Neural cell (in vitro differentiated cells): ENCODE measurements at regions not wholly inside any gene's neighbourhood (a gene's known extent, or its start where the extent isn't known, plus 50 kb on each side); places are given as distances from the start of the nearest gene placed in this dataset.
A peak's percentile ranks its signal among the peaks of the same experiment; 100 is the strongest.

Experiments used
- H2AFZ ChIP-seq: fragments of 200-600, 300-800 bp; sonication (generic), shearing (Covaris generic); 2 replicates; pipeline ENCODE4 v1.6.0; 2014; ENCODE audit warnings: low read depth, mild to moderate bottlenecking, antibody characterized with exemption, low read length, moderate library complexity
- H3F3A ChIP-seq: fragments of 200-600 bp; shearing (Covaris generic); 2 replicates; pipeline ENCODE4 v1.6.1; 2016; ENCODE audit warnings: mild to moderate bottlenecking, moderate library complexity, mixed read lengths, antibody characterized with exemption, low read length; ENCODE audit not compliant: insufficient read depth, poor library complexity, severe bottlenecking
- H3K27ac ChIP-seq: fragments of 200-600, 300-800 bp; sonication (generic), shearing (Covaris generic); 2 replicates; pipeline ENCODE4 v1.5.1; 2014; ENCODE audit warnings: mild to moderate bottlenecking, low read length, moderate library complexity
- H3K27me3 ChIP-seq: fragments of 300-800, 200-600 bp; sonication (generic), shearing (Covaris generic); 2 replicates; pipeline ENCODE4 v1.6.0; 2014; ENCODE audit warnings: mild to moderate bottlenecking, low read depth, low read length, moderate library complexity; ENCODE audit not compliant: insufficient read depth
- H3K36me3 ChIP-seq: fragments of 300-800, 200-600 bp; sonication (generic), shearing (Covaris generic); 2 replicates; pipeline ENCODE4 v1.5.1; 2014; ENCODE audit warnings: mild to moderate bottlenecking, antibody characterized with exemption, low read length, moderate library complexity; ENCODE audit not compliant: insufficient read depth
- H3K4me2 ChIP-seq: fragments of 300-800, 200-600 bp; sonication (generic), shearing (Covaris generic); 2 replicates; pipeline ENCODE4 v1.6.0; 2014; ENCODE audit warnings: mild to moderate bottlenecking, low read length
- H3K4me3 ChIP-seq: fragments of 300-800, 200-600 bp; sonication (generic), shearing (Covaris generic); 2 replicates; pipeline ENCODE4 v1.5.1; 2014; ENCODE audit warnings: mild to moderate bottlenecking, low read length, moderate library complexity
- H3K79me2 ChIP-seq: fragments of 200-600 bp; shearing (Covaris generic); replicated peaks from 2 replicates; pipeline ENCODE4 v1.6.0; 2014; ENCODE audit warnings: mild to moderate bottlenecking, low read length, moderate library complexity; ENCODE audit not compliant: insufficient read depth
- H3K9ac ChIP-seq: fragments of 300-800, 200-600 bp; sonication (generic), shearing (Covaris generic); 2 replicates; pipeline ENCODE4 v1.6.1; 2016; ENCODE audit warnings: mild to moderate bottlenecking, low read length, mixed read lengths
- H3K9me2 ChIP-seq: fragments of 200-600 bp; shearing (Covaris generic); 2 replicates; pipeline ENCODE4 v1.6.1; 2016; ENCODE audit warnings: mild to moderate bottlenecking, low read length, mixed read lengths; ENCODE audit not compliant: insufficient read depth
- H3K9me3 ChIP-seq: fragments of 200-600, 300-800 bp; sonication (generic), shearing (Covaris generic); 2 replicates; pipeline ENCODE4 v1.6.1; 2016; ENCODE audit warnings: mild to moderate bottlenecking, mixed run types, low read length, moderate library complexity, mixed read lengths
- H4K20me1 ChIP-seq: fragments of 200-600 bp; shearing (Covaris generic); 2 replicates; pipeline ENCODE4 v1.6.1; 2016; ENCODE audit warnings: mild to moderate bottlenecking, mixed run types; ENCODE audit not compliant: insufficient read depth
- EP300 ChIP-seq: fragments of 450-650 bp; conservative IDR thresholded peaks from 2 replicates; pipeline ENCODE4 v1.6.1; 2014; ENCODE audit warnings: antibody characterized with exemption, mild to moderate bottlenecking, moderate library complexity; ENCODE audit not compliant: poor library complexity, severe bottlenecking
- EZH2 ChIP-seq: fragments of 200-600, 300-800 bp; shearing (Covaris generic), sonication (generic); IDR thresholded peaks from 2 replicates; pipeline ENCODE4 v1.6.1; 2014; ENCODE audit warnings: antibody characterized with exemption, low read length, borderline replicate concordance, mild to moderate bottlenecking; ENCODE audit not compliant: insufficient read depth, poor library complexity, severe bottlenecking
- MXI1 ChIP-seq: fragments of 450-650 bp; conservative IDR thresholded peaks from 2 replicates; pipeline ENCODE4 v1.6.1; 2014; ENCODE audit warnings: antibody characterized with exemption, mild to moderate bottlenecking; ENCODE audit not compliant: poor library complexity, severe bottlenecking
- POLR2AphosphoS5 ChIP-seq: IDR thresholded peaks from 2 replicates; pipeline ENCODE4 v1.6.1; 2012
- RAD21 ChIP-seq: fragments of 450-650 bp; conservative IDR thresholded peaks from 2 replicates; pipeline ENCODE4 v1.6.1; 2014; ENCODE audit warnings: antibody characterized with exemption, mild to moderate bottlenecking, moderate library complexity
- REST ChIP-seq: IDR thresholded peaks from 2 replicates; pipeline ENCODE4 v1.6.1; 2012; ENCODE audit warnings: borderline replicate concordance
- SMC3 ChIP-seq: fragments of 450-650 bp; conservative IDR thresholded peaks from 2 replicates; pipeline ENCODE4 v1.6.1; 2014; ENCODE audit warnings: antibody characterized with exemption, mild to moderate bottlenecking, moderate library complexity; ENCODE audit not compliant: poor library complexity
- TAF1 ChIP-seq: IDR thresholded peaks from 2 replicates; pipeline ENCODE4 v1.6.1; 2012; ENCODE audit warnings: low read depth
- TF ChIP-seq, protein P1 (sequence below): fragments of 450-650 bp; IDR thresholded peaks from 2 replicates; pipeline ENCODE4 v1.5.1; 2014; ENCODE audit warnings: antibody characterized with exemption, mild to moderate bottlenecking, moderate library complexity; ENCODE audit not compliant: poor library complexity, severe bottlenecking

DNA sequence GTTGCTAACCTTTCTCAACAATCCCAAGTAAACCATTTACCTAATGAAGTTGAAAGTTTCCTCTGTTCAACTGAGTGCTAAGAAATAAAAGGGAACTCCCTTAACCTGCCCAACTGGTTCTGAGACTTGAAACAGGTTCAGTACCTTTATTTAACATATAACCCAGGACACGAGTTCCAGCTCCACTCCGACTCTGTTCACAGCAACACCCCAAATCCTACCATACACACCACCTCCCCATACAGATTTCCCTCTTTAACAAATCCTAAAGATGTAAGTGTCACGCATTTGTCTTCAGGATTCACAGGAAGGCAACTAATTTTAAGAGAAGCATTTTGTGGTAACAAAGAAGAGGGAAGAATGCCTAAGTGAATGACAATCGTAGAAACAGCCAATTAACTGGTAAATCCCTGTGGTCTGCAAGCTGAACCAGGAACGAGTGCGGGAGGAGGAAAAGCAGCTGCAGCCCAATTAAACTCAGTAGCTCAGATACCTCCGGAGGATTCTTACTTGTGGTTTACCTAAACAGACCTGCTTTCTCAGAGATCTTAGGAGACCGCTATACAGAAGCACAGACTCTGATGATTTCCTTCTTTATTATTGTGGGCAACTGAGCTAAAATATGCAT is 134.5 kb upstream of the MAGI3 start:
- H3K9me2 ChIP-seq, result no peaks in the 10 kb centered on the region
- no peaks in the 10 kb centered on the region for H3K79me2 ChIP-seq
- H3K36me3 ChIP-seq, result no peaks in the 10 kb centered on the region
- H3K4me3 ChIP-seq, result peak overlapping the region; percentile 32
- H4K20me1 ChIP-seq, result no peaks in the 10 kb centered on the region
- H3K9ac ChIP-seq, result no peak overlapping the region
- H2AFZ ChIP-seq, result no peak overlapping the region
- H3K9me3 ChIP-seq, result no peaks in the 10 kb centered on the region
- H3F3A ChIP-seq, result no peaks in the 10 kb centered on the region
- TF ChIP-seq RAD21, result no peak
- no peaks in the 10 kb centered on the region for H3K27me3 ChIP-seq
- H3K27ac ChIP-seq, result no peak overlapping the region
- peak overlapping the region; percentile 22 for H3K4me2 ChIP-seq

- TF ChIP-seq REST, result no peak
- TF ChIP-seq RAD21, result no peak
- TF ChIP-seq, protein P1, sequence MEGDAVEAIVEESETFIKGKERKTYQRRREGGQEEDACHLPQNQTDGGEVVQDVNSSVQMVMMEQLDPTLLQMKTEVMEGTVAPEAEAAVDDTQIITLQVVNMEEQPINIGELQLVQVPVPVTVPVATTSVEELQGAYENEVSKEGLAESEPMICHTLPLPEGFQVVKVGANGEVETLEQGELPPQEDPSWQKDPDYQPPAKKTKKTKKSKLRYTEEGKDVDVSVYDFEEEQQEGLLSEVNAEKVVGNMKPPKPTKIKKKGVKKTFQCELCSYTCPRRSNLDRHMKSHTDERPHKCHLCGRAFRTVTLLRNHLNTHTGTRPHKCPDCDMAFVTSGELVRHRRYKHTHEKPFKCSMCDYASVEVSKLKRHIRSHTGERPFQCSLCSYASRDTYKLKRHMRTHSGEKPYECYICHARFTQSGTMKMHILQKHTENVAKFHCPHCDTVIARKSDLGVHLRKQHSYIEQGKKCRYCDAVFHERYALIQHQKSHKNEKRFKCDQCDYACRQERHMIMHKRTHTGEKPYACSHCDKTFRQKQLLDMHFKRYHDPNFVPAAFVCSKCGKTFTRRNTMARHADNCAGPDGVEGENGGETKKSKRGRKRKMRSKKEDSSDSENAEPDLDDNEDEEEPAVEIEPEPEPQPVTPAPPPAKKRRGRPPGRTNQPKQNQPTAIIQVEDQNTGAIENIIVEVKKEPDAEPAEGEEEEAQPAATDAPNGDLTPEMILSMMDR, result no peak
- TF ChIP-seq MXI1, result no peak
- no peak for TF ChIP-seq POLR2AphosphoS5
- no peak for TF ChIP-seq SMC3
- no peak for TF ChIP-seq TAF1
- TF ChIP-seq EZH2, result no peak
- TF ChIP-seq EP300, result no peak
- H3K9ac ChIP-seq, result no peak overlapping the region
- H3K4me3 ChIP-seq, result peak overlapping the region; percentile 32
- peak overlapping the region; percentile 22 for H3K4me2 ChIP-seq
- no peaks in the 10 kb centered on the region for H3K79me2 ChIP-seq
- H3K9me3 ChIP-seq, result no peaks in the 10 kb centered on the region
- no peaks in the 10 kb centered on the region for H4K20me1 ChIP-seq
- H3K36me3 ChIP-seq, result no peaks in the 10 kb centered on the region
- H3F3A ChIP-seq, result no peaks in the 10 kb centered on the region
- no peak overlapping the region for H2AFZ ChIP-seq
- H3K27ac ChIP-seq, result no peak overlapping the region
- no peaks in the 10 kb centered on the region for H3K9me2 ChIP-seq
- no peaks in the 10 kb centered on the region for H3K27me3 ChIP-seq
Observed at GRCh38 chr1:113256348-113256729, 134.0 kb upstream of the MAGI3 start.

DNA sequence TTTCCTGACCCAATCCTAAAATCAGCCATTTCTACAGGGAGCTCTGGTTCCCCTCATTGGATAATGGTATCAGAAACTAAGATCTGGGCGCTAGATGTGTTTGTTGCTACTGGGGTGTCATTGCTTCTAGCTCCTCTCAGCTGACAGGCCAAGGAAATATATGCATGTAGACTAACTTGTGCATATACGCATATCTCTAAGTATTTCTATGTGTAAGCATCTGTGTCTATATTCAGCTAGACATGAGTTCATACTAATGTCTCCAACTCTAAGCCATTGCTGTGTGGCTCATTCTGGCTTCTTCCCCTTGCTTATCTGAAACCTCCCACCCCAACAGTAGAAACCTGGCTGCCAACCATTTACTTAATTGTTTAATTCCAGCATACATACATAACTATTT is 130.3 kb upstream of the MAGI3 start:
- Histone ChIP-seq H3K9me3 (no peaks in the 10 kb centered on the region), H3K9me2 (no peaks in the 10 kb centered on the region), H4K20me1 (no peaks in the 10 kb centered on the region), H3K79me2 (no peaks in the 10 kb centered on the region), H3K4me3 (no peak overlapping the region), H3F3A (no peaks in the 10 kb centered on the region), H3K36me3 (no peaks in the 10 kb centered on the region), H2AFZ (no peak overlapping the region), H3K9ac (no peak overlapping the region), H3K4me2 (no peak overlapping the region), H3K27me3 (no peaks in the 10 kb centered on the region), H3K27ac (no peak overlapping the region)
- TF ChIP-seq EZH2 (no peak), POLR2AphosphoS5 (no peak), TAF1 (no peak), EP300 (no peak), MXI1 (no peak), REST (no peak), SMC3 (no peak), RAD21 (no peak)
- TF ChIP-seq, protein P1, result no peak
